Vagina (tissue), 2 donors: ENCODE measurements at regions not wholly inside any gene's neighbourhood (a gene's known extent, or its start where the extent isn't known, plus 50 kb on each side); places are given as distances from the start of the nearest gene placed in this dataset.

ENCODE experiments used
- POLR2A ChIP-seq, 2 donors: fragments of 450-650 bp; IDR thresholded peaks; one replicate each; pipeline ENCODE4 v1.6.1; 2017; ENCODE audit warnings: antibody characterized with exemption in 2 of 2, mild to moderate bottlenecking in 2 of 2, moderate library complexity in 2 of 2
- POLR2AphosphoS5 ChIP-seq, 2 donors: sonication (generic); formaldehyde crosslinking; IDR thresholded peaks; one replicate each; pipeline ENCODE4 v1.9.0; 2017; ENCODE audit warnings: antibody characterized with exemption in 2 of 2, mild to moderate bottlenecking in 2 of 2, low read depth in 1 of 2; ENCODE audit not compliant: insufficient read depth in 1 of 2
- TF ChIP-seq, protein P1 (sequence below), 3 experiments: fragments of 450-650 bp in 2 of 3; fragments of 200-600 bp in 1 of 3; sonication (generic) in 1 of 3; IDR thresholded peaks; one replicate each; pipeline ENCODE4 v1.5.1; 2017 to 2019; ENCODE audit warnings: antibody characterized with exemption in 3 of 3, mild to moderate bottlenecking in 2 of 3, moderate library complexity in 2 of 3

DNA sequence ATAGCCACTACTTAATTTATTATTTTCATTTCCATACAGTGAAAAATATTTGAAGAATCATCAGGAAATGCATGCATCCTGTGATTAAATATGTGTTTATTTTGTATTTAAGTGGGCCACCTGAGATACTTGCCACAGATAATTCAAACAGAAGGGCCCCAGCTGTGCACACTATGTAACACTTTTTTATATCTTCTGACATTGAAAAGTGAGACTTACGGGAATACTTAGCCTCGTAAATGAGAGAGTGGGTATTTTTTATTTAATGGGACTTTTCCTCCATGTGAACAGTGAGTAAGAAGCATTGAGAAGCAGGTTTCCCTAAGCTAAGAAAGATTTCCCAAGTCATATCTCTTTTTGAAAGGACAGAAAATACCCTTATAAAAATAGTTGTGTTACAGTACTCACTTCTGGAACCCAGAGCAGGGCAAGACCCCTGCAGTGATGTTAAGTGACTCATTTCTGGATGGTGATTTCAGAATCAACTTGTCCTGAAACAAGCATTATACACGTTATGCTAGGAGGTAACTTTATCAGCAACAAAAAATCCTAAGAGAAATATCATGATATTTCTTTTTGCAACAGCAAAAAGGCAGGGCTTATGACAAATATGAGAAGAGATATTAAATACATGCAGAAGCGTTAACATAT, 478.1 kb upstream of the CHORDC1 start:
- TF ChIP-seq, protein P1, sequence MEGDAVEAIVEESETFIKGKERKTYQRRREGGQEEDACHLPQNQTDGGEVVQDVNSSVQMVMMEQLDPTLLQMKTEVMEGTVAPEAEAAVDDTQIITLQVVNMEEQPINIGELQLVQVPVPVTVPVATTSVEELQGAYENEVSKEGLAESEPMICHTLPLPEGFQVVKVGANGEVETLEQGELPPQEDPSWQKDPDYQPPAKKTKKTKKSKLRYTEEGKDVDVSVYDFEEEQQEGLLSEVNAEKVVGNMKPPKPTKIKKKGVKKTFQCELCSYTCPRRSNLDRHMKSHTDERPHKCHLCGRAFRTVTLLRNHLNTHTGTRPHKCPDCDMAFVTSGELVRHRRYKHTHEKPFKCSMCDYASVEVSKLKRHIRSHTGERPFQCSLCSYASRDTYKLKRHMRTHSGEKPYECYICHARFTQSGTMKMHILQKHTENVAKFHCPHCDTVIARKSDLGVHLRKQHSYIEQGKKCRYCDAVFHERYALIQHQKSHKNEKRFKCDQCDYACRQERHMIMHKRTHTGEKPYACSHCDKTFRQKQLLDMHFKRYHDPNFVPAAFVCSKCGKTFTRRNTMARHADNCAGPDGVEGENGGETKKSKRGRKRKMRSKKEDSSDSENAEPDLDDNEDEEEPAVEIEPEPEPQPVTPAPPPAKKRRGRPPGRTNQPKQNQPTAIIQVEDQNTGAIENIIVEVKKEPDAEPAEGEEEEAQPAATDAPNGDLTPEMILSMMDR (IDR thresholded peaks at IDR 0.05), result no peak
- TF ChIP-seq POLR2A (IDR thresholded peaks at IDR 0.05), result no peak
- no peak for TF ChIP-seq POLR2AphosphoS5 (IDR thresholded peaks at IDR 0.05; ENCODE audit: insufficient read depth in 1 of 2, low read depth in 1 of 2)
